ENCODE measurements at regions not wholly inside any gene's neighbourhood (a gene's known extent, or its start where the extent isn't known, plus 50 kb on each side); places are given as distances from the start of the nearest gene placed in this dataset.

GRCh38 chr5:18764161-18764560 lies 1129.9 kb downstream of the TAF11L14 start:
- H3K36me3 ChIP-seq (ENCODE audit: control insufficient read depth, insufficient read depth, low read length): no peaks in the 10 kb centered on the region
- ChIA-PET POLR2A (no interaction called here), CTCF (no interaction called here)
- in situ Hi-C loops (cut with HindIII; ENCODE audit: low pct_unique_long_range_greater_than_20kb, low sequenced_read_pairs): no loop called here
- H3K9me3 ChIP-seq (ENCODE audit: control insufficient read depth, insufficient read depth, low read depth, low read length): no peaks in the 10 kb centered on the region
- no peaks in the 10 kb centered on the region for H3K4me1 ChIP-seq (ENCODE audit: control insufficient read depth, insufficient read depth, low read length)
- no peaks in the 10 kb centered on the region for H3K27me3 ChIP-seq (ENCODE audit: control insufficient read depth, insufficient read depth, low read length)
- no peak overlapping the region for H3K4me3 ChIP-seq (ENCODE audit: low read depth in 2 of 2, low read length in 2 of 2)
- no TSS peak for BruUV-seq (replicated peaks)
- intact Hi-C loops (cut with micrococcal nuclease; ENCODE audit: unreplicated experiment): no loop called here
- DNase-seq (ENCODE audit: low read depth, low spot score) (no peak), ATAC-seq (no peak)
- TF ChIP-seq CTCF (IDR thresholded peaks at IDR 0.05): no peak
- no peak for TF ChIP-seq POLR2AphosphoS5 (IDR thresholded peaks at IDR 0.05; ENCODE audit: low read depth, low read length)
- no peak for TF ChIP-seq TCF7L2 (IDR thresholded peaks at IDR 0.05; ENCODE audit: low read depth, low read length)
- no peak for TF ChIP-seq REST (IDR thresholded peaks at IDR 0.05; ENCODE audit: insufficient read depth in 1 of 2, low read depth in 2 of 2, low read length in 1 of 2)
- no peak for TF ChIP-seq SIN3A (IDR thresholded peaks at IDR 0.05; ENCODE audit: borderline replicate concordance, insufficient read depth, low read depth, low read length)
- no peak overlapping the region for H3K27ac ChIP-seq (ENCODE audit: low read length)

- no peak overlapping the region for H3K4me3 ChIP-seq (ENCODE audit: low read depth in 2 of 2, low read length in 2 of 2)
- in situ Hi-C loops (cut with HindIII; ENCODE audit: low pct_unique_long_range_greater_than_20kb, low sequenced_read_pairs): no loop called here
- BruUV-seq (replicated peaks): no TSS peak
- intact Hi-C loops (cut with micrococcal nuclease; ENCODE audit: unreplicated experiment): no loop called here
- no peaks in the 10 kb centered on the region for H3K9me3 ChIP-seq (ENCODE audit: control insufficient read depth, insufficient read depth, low read depth, low read length)
- no peak for DNase-seq (ENCODE audit: low read depth, low spot score)
- no peaks in the 10 kb centered on the region for H3K4me1 ChIP-seq (ENCODE audit: control insufficient read depth, insufficient read depth, low read length)
- no peak for ATAC-seq
- TF ChIP-seq SIN3A (IDR thresholded peaks at IDR 0.05; ENCODE audit: borderline replicate concordance, insufficient read depth, low read depth, low read length): no peak
- TF ChIP-seq TCF7L2 (IDR thresholded peaks at IDR 0.05; ENCODE audit: low read depth, low read length): no peak
- TF ChIP-seq REST (IDR thresholded peaks at IDR 0.05; ENCODE audit: insufficient read depth in 1 of 2, low read depth in 2 of 2, low read length in 1 of 2): no peak
- TF ChIP-seq POLR2AphosphoS5 (IDR thresholded peaks at IDR 0.05; ENCODE audit: low read depth, low read length): no peak
- no peak for TF ChIP-seq CTCF (IDR thresholded peaks at IDR 0.05)
- no peaks in the 10 kb centered on the region for H3K27me3 ChIP-seq (ENCODE audit: control insufficient read depth, insufficient read depth, low read length)
- POLR2A ChIA-PET: no interaction called here
- CTCF ChIA-PET: no interaction called here
- H3K27ac ChIP-seq (ENCODE audit: low read length): no peak overlapping the region
- H3K36me3 ChIP-seq (ENCODE audit: control insufficient read depth, insufficient read depth, low read length): no peaks in the 10 kb centered on the region
Observed at GRCh38 chr5:18765304-18765703, 1131.0 kb downstream of the TAF11L14 start.
